HepG2 (cell line): ENCODE measurements at regions not wholly inside any gene's neighbourhood (a gene's known extent, or its start where the extent isn't known, plus 50 kb on each side); places are given as distances from the start of the nearest gene placed in this dataset.

Experiments used
- ATAC-seq: fragments of 200-7000 bp; cut with Tn5 transposase; 3 replicates; pipeline ENCODE4 v1.9.1; 2020; ENCODE audit warnings: mild to moderate bottlenecking, moderate library complexity
- BruUV-seq: library from RNA; stranded (reverse); fragments of 400-500 nt; replicated peaks from 2 replicates; lab custom pipeline; 2021; lab: Mats Ljungman, UMichigan
- CTCF ChIA-PET: fragments of 300-600 bp; formaldehyde crosslinking; extraction: SDS; loops from one replicate; lab custom pipeline; 2021; ENCODE audit warnings: low total read pairs, inconsistent platforms, low intra/inter-chr PET ratio; lab: Yijun Ruan, JAX
- POLR2A ChIA-PET: fragments of 350-600 bp; sonication (Branson Sonifier 250); formaldehyde crosslinking; loops from one replicate; lab custom pipeline; 2020; ENCODE audit warnings: antibody characterized with exemption, inconsistent platforms; lab: Yijun Ruan, JAX
- DNase-seq: peaks from one replicate; pipeline ENCODE4 v3.0.0-alpha.2; 2015; ENCODE audit warnings: low spot score
- FAIRE-seq: peaks from 3 replicates; lab custom pipeline; 2011; peaks lifted over from hg19 to GRCh38; lab: Jason Lieb, UNC
- H2AFZ ChIP-seq: one replicate; pipeline ENCODE4 v1.6.1; 2011; ENCODE audit warnings: low read length, inconsistent platforms
- H3K27ac ChIP-seq: fragments of 300-600 bp; 3 replicates; pipeline ENCODE4 v1.8.0; 2011; ENCODE audit warnings: mixed run types, mild to moderate bottlenecking, mixed read lengths, low read length, inconsistent platforms; ENCODE audit not compliant: insufficient read depth; ENCODE audit errors: extremely low read length
- H3K27me3 ChIP-seq, 2 experiments: fragments of 200-600 bp in 1 of 2; 2 replicates in 1 of 2; 3 replicates in 1 of 2; pipeline versions ENCODE4 v1.6.0 to v1.8.0; 2011; ENCODE audit warnings: low read length in 2 of 2, mild to moderate bottlenecking in 2 of 2, moderate library complexity in 2 of 2, inconsistent platforms in 1 of 2; ENCODE audit not compliant: insufficient read depth in 2 of 2, control insufficient read depth in 1 of 2
- H3K36me3 ChIP-seq, 2 experiments: fragments of 200-600 bp in 1 of 2; replicated peaks in 1 of 2; 2 replicates in 1 of 2; 3 replicates in 1 of 2; pipeline versions ENCODE4 v1.5.1 to v1.8.0; 2011; ENCODE audit warnings: low read length in 2 of 2, inconsistent platforms in 1 of 2; ENCODE audit not compliant: insufficient read depth in 2 of 2, control insufficient read depth in 1 of 2
- H3K4me1 ChIP-seq: 2 replicates; pipeline ENCODE4 v1.5.1; 2012; ENCODE audit warnings: low read length, inconsistent platforms; ENCODE audit not compliant: insufficient read depth
- H3K4me2 ChIP-seq: 2 replicates; pipeline ENCODE4 v1.6.0; 2011; ENCODE audit warnings: low read depth, low read length, inconsistent platforms
- H3K4me3 ChIP-seq, 3 experiments: fragments of 200-600 bp in 1 of 3; sonication (generic), shearing (Covaris generic) in 1 of 3; replicated peaks in 1 of 3; 2 replicates each; pipeline ENCODE4 v1.5.1; 2011 to 2016; ENCODE audit warnings: low read length in 3 of 3, inconsistent platforms in 2 of 3, low read depth in 2 of 3, mild to moderate bottlenecking in 2 of 3, control low read depth in 1 of 3, mixed read lengths in 1 of 3; ENCODE audit not compliant: insufficient read depth in 1 of 3
- H3K79me2 ChIP-seq: one replicate; pipeline ENCODE4 v1.6.1; 2011; ENCODE audit warnings: low read length, inconsistent platforms; ENCODE audit not compliant: insufficient read depth
- H3K9ac ChIP-seq: 2 replicates; pipeline ENCODE4 v1.6.0; 2011; ENCODE audit warnings: mild to moderate bottlenecking, low read depth, low read length, inconsistent platforms; ENCODE audit not compliant: insufficient read depth
- H3K9me3 ChIP-seq: 2 replicates; pipeline ENCODE4 v1.5.1; 2012; ENCODE audit warnings: mild to moderate bottlenecking, low read length
- H4K20me1 ChIP-seq: 2 replicates; pipeline ENCODE4 v1.6.0; 2011; ENCODE audit warnings: inconsistent platforms, mild to moderate bottlenecking, low read length, moderate library complexity; ENCODE audit not compliant: insufficient read depth
- CHD2 ChIP-seq: IDR thresholded peaks from 2 replicates; pipeline ENCODE4 v1.6.1; 2011; ENCODE audit warnings: low read depth, low read length, improper control_type of control experiment
- HMGXB3 ChIP-seq: sonication (generic); formaldehyde crosslinking; IDR thresholded peaks from 2 replicates; pipeline ENCODE4 v1.4.0; 2020; ENCODE audit warnings: missing genetic modification reagents, borderline replicate concordance
- ISL2 ChIP-seq: sonication (generic); formaldehyde crosslinking; IDR thresholded peaks from 2 replicates; pipeline ENCODE4 v1.5.0; 2020; ENCODE audit warnings: missing genetic modification reagents
- MAF1 ChIP-seq: sonication (generic); formaldehyde crosslinking; IDR thresholded peaks from 2 replicates; pipeline ENCODE4 v1.5.0; 2020; ENCODE audit warnings: missing genetic modification reagents, borderline replicate concordance
- NR2C2 ChIP-seq: sonication (generic); formaldehyde crosslinking; IDR thresholded peaks from 2 replicates; pipeline ENCODE4 v1.4.0; 2020; ENCODE audit warnings: missing genetic modification reagents, mild to moderate bottlenecking, moderate library complexity, borderline replicate concordance
- NR2F6 ChIP-seq, 2 experiments: IDR thresholded peaks; 2 replicates each; pipeline ENCODE4 v1.6.1; 2016; ENCODE audit warnings: antibody characterized with exemption in 1 of 2, mild to moderate bottlenecking in 1 of 2
- PCBP2 ChIP-seq: fragments of 200-400 bp; formaldehyde crosslinking; optimal IDR thresholded peaks from 2 replicates; pipeline ENCODE3; 2018; ENCODE audit warnings: low read length, low read depth; ENCODE audit not compliant: poor library complexity, severe bottlenecking
- SMAD1 ChIP-seq: sonication (generic); formaldehyde crosslinking; IDR thresholded peaks from 2 replicates; pipeline ENCODE4 v1.4.0; 2020; ENCODE audit warnings: missing genetic modification reagents, low read depth, mild to moderate bottlenecking, borderline replicate concordance
- TEAD2 ChIP-seq: sonication (generic); formaldehyde crosslinking; IDR thresholded peaks from 2 replicates; pipeline ENCODE4 v1.9.0; 2021; ENCODE audit warnings: missing genetic modification reagents
- TSC22D2 ChIP-seq: sonication (generic); formaldehyde crosslinking; IDR thresholded peaks from 2 replicates; pipeline ENCODE4 v1.5.1; 2020; ENCODE audit warnings: missing genetic modification reagents, mild to moderate bottlenecking, borderline replicate concordance
- ZNF12 ChIP-seq: sonication (generic); formaldehyde crosslinking; IDR thresholded peaks from 2 replicates; pipeline ENCODE4 v1.5.0; 2020; ENCODE audit warnings: missing genetic modification reagents
- ZNF17 ChIP-seq: sonication (generic); formaldehyde crosslinking; IDR thresholded peaks from 2 replicates; pipeline ENCODE4 v1.5.0; 2020; ENCODE audit warnings: mild to moderate bottlenecking, missing genetic modification reagents
- ZNF678 ChIP-seq: sonication (generic); formaldehyde crosslinking; IDR thresholded peaks from 2 replicates; pipeline ENCODE4 v1.4.0; 2020; ENCODE audit warnings: mild to moderate bottlenecking, missing genetic modification reagents
- ZNF737 ChIP-seq: sonication (generic); formaldehyde crosslinking; IDR thresholded peaks from 2 replicates; pipeline ENCODE4 v1.5.0; 2020; ENCODE audit warnings: missing genetic modification reagents, mild to moderate bottlenecking, borderline replicate concordance
- WGBS: methylation state at CpG from one replicate; pipeline ENCODE4 v1.1.6; 2017; ENCODE audit warnings: low lambda C conversion rate; 5-methylcytosine and 5-hydroxymethylcytosine counted together
- in situ Hi-C: cut with HindIII; loops from 2 replicates; pipeline ENCODE4 v1.10.0; 2017; ENCODE audit warnings: low pct_unique_long_range_greater_than_20kb; ENCODE audit not compliant: extremely low pct_ligation_motif_present
- intact Hi-C: fragments of 100-400 bp; cut with micrococcal nuclease; formaldehyde crosslinking; loops from one replicate; pipeline ENCODE4 v1.10.0; 2022; ENCODE audit not compliant: unreplicated experiment

- DNase-seq, result no peak
- H3K4me3 ChIP-seq, result no peak overlapping the region
- no peak for TF ChIP-seq ZNF678
- TF ChIP-seq ZNF12 (CRISPR knock-in tag), result no peak
- no peak for TF ChIP-seq ZNF737
- TF ChIP-seq NR2C2 (CRISPR knock-in tag), result 0 out of 2 replicates have a peak, but pooled peaks have one; percentile 30
- TF ChIP-seq TSC22D2, result no peak
- TF ChIP-seq MAF1 (CRISPR knock-in tag), result no peak
- TF ChIP-seq NR2F6 (IDR thresholded peaks at IDR 0.05), result peak; percentile 48; the same call in 1 of the 2 replicates
- no peak for TF ChIP-seq NR2F6 (CRISPR knock-in tag; IDR thresholded peaks at IDR 0.05)
- TF ChIP-seq, all 625 proteins: peak for 2
- no peaks in the 10 kb centered on the region for H3K36me3 ChIP-seq
- no peak for ATAC-seq
- H3K4me1 ChIP-seq, result peaks cover 34% of the 10 kb centered on the region
- H3K27ac ChIP-seq, result no peak overlapping the region
- WGBS, result 72% methylated on average over 2 of the region's 2 CpGs
- in situ Hi-C loops (no loop called here), intact Hi-C loops (no loop called here)
- no peak overlapping the region for H3K4me2 ChIP-seq
- ChIA-PET POLR2A (no interaction called here), CTCF (no interaction called here)
- BruUV-seq, result no TSS peak
- no peak overlapping the region for H3K9ac ChIP-seq
- H3K27me3 ChIP-seq, result no peaks in the 10 kb centered on the region
- H4K20me1 ChIP-seq, result no peaks in the 10 kb centered on the region
- H2AFZ ChIP-seq, result no peak overlapping the region
- no peaks in the 10 kb centered on the region for H3K9me3 ChIP-seq
- no peak for FAIRE-seq
- no peaks in the 10 kb centered on the region for H3K79me2 ChIP-seq
These were observed 50.5 kb upstream of the FZD7 start for GRCh38 chr2:201983174-201983573.

- Histone ChIP-seq H3K9ac (no peak overlapping the region), H3K4me3 (no peak overlapping the region), H3K9me3 (no peaks in the 10 kb centered on the region), H3K4me2 (no peak overlapping the region), H3K27ac (no peak overlapping the region), H3K79me2 (no peaks in the 10 kb centered on the region), H3K4me1 (peaks cover 34% of the 10 kb centered on the region), H3K27me3 (no peaks in the 10 kb centered on the region), H3K36me3 (no peaks in the 10 kb centered on the region), H4K20me1 (no peaks in the 10 kb centered on the region), H2AFZ (no peak overlapping the region)
- intact Hi-C loops, result no loop called here
- DNase-seq (no peak), ATAC-seq (no peak), FAIRE-seq (no peak)
- in situ Hi-C loops, result no loop called here
- ChIA-PET POLR2A (no interaction called here), CTCF (no interaction called here)
- no peak for TF ChIP-seq TEAD2
- TF ChIP-seq HMGXB3 (CRISPR knock-in tag), result no peak
- no peak for TF ChIP-seq ZNF17 (CRISPR knock-in tag)
- no peak for TF ChIP-seq ISL2 (CRISPR knock-in tag)
- no peak for TF ChIP-seq SMAD1 (CRISPR knock-in tag)
- TF ChIP-seq PCBP2, result peak; percentile 3
- TF ChIP-seq CHD2, result no peak
- WGBS, result 53% methylated on average over 7 of the region's 7 CpGs
- no TSS peak for BruUV-seq
These were observed 49.9 kb upstream of the FZD7 start for GRCh38 chr2:201983800-201984199.
